Keratinocyte (primary cell): ENCODE measurements at regions not wholly inside any gene's neighbourhood (a gene's known extent, or its start where the extent isn't known, plus 50 kb on each side); places are given as distances from the start of the nearest gene placed in this dataset.

Experiments
- DNase-seq: peaks from one replicate; pipeline ENCODE4 v3.0.0-alpha.2; 2011; ENCODE audit warnings: low read depth, missing footprints, low spot score
- FAIRE-seq: peaks from 2 replicates; lab custom pipeline; 2011; peaks lifted over from hg19 to GRCh38; lab: Jason Lieb, UNC
- H2AFZ ChIP-seq: 2 replicates; pipeline ENCODE4 v1.6.0; 2012; ENCODE audit warnings: low read length, control low read depth, inconsistent platforms; ENCODE audit not compliant: control insufficient read depth
- H3K27ac ChIP-seq: 2 replicates; pipeline ENCODE4 v1.5.1; 2011; ENCODE audit warnings: low read length; ENCODE audit not compliant: control insufficient read depth, insufficient read depth
- H3K27me3 ChIP-seq: 3 replicates; pipeline ENCODE4 v1.6.0; 2011; ENCODE audit warnings: low read length; ENCODE audit not compliant: control insufficient read depth, insufficient read depth; ENCODE audit errors: extremely low read depth
- H3K36me3 ChIP-seq, 2 experiments: 2 replicates in 1 of 2; 3 replicates in 1 of 2; pipeline ENCODE4 v1.5.1; 2011; ENCODE audit warnings: low read length in 2 of 2, mild to moderate bottlenecking in 1 of 2; ENCODE audit not compliant: control insufficient read depth in 2 of 2, insufficient read depth in 2 of 2; ENCODE audit errors: extremely low read depth in 1 of 2
- H3K4me1 ChIP-seq: 3 replicates; pipeline ENCODE4 v1.5.1; 2011; ENCODE audit warnings: low read length; ENCODE audit not compliant: control insufficient read depth, insufficient read depth; ENCODE audit errors: extremely low read depth
- H3K4me2 ChIP-seq: 3 replicates; pipeline ENCODE4 v1.6.0; 2011; ENCODE audit warnings: low read depth, low read length; ENCODE audit not compliant: control insufficient read depth, insufficient read depth; ENCODE audit errors: extremely low read depth
- H3K4me3 ChIP-seq, 3 experiments: fragments of 200-600 bp in 1 of 3; sonication (generic) in 1 of 3; 2 replicates in 2 of 3; 3 replicates in 1 of 3; pipeline ENCODE4 v1.5.1; 2011 to 2016; ENCODE audit warnings: low read length in 3 of 3, mild to moderate bottlenecking in 3 of 3, control low read depth in 2 of 3, inconsistent platforms in 1 of 3, low read depth in 1 of 3, mixed read lengths in 1 of 3, mixed run types in 1 of 3, moderate library complexity in 1 of 3; ENCODE audit not compliant: control insufficient read depth in 2 of 3, insufficient read depth in 2 of 3; ENCODE audit errors: extremely low read depth in 1 of 3
- H3K79me2 ChIP-seq: 2 replicates; pipeline ENCODE4 v1.6.0; 2012; ENCODE audit warnings: low read length; ENCODE audit not compliant: control insufficient read depth, insufficient read depth
- H3K9ac ChIP-seq: 3 replicates; pipeline ENCODE4 v1.6.0; 2011; ENCODE audit warnings: low read length; ENCODE audit not compliant: control insufficient read depth, insufficient read depth; ENCODE audit errors: extremely low read depth
- H3K9me1 ChIP-seq: 3 replicates; pipeline ENCODE4 v1.6.0; 2011; ENCODE audit warnings: low read length; ENCODE audit not compliant: control insufficient read depth, insufficient read depth; ENCODE audit errors: extremely low read depth
- H3K9me3 ChIP-seq: 2 replicates; pipeline ENCODE4 v1.5.1; 2012; ENCODE audit warnings: low read depth, low read length; ENCODE audit not compliant: control insufficient read depth
- H4K20me1 ChIP-seq: 3 replicates; pipeline ENCODE4 v1.6.0; 2011; ENCODE audit warnings: low read length; ENCODE audit not compliant: control insufficient read depth, insufficient read depth; ENCODE audit errors: extremely low read depth
- EZH2 ChIP-seq: IDR thresholded peaks from one replicate; pipeline ENCODE4 v1.6.1; 2012; ENCODE audit warnings: inconsistent platforms, mild to moderate bottlenecking, low read length, moderate library complexity
- dilution Hi-C: fragments of 300-500 bp; cut with MboI; formaldehyde crosslinking; loops from one replicate; pipeline ENCODE4 v1.7.0; 2020; ENCODE audit warnings: low sequenced_read_pairs; ENCODE audit not compliant: extremely low pct_ligation_motif_present
- TF ChIP-seq, protein P1 (sequence below), 3 experiments: IDR thresholded peaks in 1 of 3; conservative IDR thresholded peaks in 1 of 3; optimal IDR thresholded peaks in 1 of 3; 2 replicates in 2 of 3; 3 replicates in 1 of 3; pipeline versions ENCODE3 to v1.5.1; 2011; ENCODE audit warnings: low read length in 3 of 3, mild to moderate bottlenecking in 3 of 3, moderate library complexity in 2 of 3, control low read depth in 1 of 3, inconsistent platforms in 1 of 3; ENCODE audit not compliant: insufficient read depth in 2 of 3; ENCODE audit errors: extremely low read depth in 1 of 3

DNA sequence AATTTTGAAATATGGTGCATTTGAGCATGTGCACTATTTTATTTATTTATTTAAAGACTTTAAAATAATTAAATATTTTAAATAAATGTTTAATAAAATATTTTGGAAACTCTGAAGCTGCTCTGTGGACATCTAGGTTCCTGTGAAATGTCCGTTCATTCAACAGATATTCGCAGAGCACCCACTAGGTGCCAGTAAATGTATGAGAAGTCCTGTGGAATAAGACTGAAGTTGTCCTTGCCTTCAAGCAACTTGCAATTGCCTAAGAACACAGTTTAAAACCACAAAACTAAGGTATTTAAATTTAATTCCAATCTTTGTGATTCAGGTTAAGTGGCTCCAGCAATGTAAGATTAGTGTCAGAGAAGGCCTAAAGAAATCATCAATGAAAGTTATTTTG, 306.7 kb downstream of the GBA3 start:
- Histone ChIP-seq H3K4me3 (no peak overlapping the region), H3K9me3 (no peaks in the 10 kb centered on the region), H2AFZ (no peak overlapping the region), H3K4me1 (no peaks in the 10 kb centered on the region), H3K9ac (no peak overlapping the region), H3K27me3 (no peaks in the 10 kb centered on the region), H4K20me1 (no peaks in the 10 kb centered on the region), H3K27ac (no peak overlapping the region), H3K9me1 (no peaks in the 10 kb centered on the region), H3K36me3 (no peaks in the 10 kb centered on the region), H3K79me2 (no peaks in the 10 kb centered on the region), H3K4me2 (no peak overlapping the region)
- no peak for DNase-seq
- dilution Hi-C loops, result no loop called here
- TF ChIP-seq, protein P1, sequence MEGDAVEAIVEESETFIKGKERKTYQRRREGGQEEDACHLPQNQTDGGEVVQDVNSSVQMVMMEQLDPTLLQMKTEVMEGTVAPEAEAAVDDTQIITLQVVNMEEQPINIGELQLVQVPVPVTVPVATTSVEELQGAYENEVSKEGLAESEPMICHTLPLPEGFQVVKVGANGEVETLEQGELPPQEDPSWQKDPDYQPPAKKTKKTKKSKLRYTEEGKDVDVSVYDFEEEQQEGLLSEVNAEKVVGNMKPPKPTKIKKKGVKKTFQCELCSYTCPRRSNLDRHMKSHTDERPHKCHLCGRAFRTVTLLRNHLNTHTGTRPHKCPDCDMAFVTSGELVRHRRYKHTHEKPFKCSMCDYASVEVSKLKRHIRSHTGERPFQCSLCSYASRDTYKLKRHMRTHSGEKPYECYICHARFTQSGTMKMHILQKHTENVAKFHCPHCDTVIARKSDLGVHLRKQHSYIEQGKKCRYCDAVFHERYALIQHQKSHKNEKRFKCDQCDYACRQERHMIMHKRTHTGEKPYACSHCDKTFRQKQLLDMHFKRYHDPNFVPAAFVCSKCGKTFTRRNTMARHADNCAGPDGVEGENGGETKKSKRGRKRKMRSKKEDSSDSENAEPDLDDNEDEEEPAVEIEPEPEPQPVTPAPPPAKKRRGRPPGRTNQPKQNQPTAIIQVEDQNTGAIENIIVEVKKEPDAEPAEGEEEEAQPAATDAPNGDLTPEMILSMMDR (optimal IDR thresholded peaks at IDR 0.05 in 1 of 3, IDR thresholded peaks at IDR 0.05 in 1 of 3, conservative IDR thresholded peaks at IDR 0.05 in 1 of 3; ENCODE audit: extremely low read depth in 1 of 3, insufficient read depth in 2 of 3, low read length in 3 of 3), result no peak
- no peak for TF ChIP-seq EZH2
- FAIRE-seq, result no peak

DNA sequence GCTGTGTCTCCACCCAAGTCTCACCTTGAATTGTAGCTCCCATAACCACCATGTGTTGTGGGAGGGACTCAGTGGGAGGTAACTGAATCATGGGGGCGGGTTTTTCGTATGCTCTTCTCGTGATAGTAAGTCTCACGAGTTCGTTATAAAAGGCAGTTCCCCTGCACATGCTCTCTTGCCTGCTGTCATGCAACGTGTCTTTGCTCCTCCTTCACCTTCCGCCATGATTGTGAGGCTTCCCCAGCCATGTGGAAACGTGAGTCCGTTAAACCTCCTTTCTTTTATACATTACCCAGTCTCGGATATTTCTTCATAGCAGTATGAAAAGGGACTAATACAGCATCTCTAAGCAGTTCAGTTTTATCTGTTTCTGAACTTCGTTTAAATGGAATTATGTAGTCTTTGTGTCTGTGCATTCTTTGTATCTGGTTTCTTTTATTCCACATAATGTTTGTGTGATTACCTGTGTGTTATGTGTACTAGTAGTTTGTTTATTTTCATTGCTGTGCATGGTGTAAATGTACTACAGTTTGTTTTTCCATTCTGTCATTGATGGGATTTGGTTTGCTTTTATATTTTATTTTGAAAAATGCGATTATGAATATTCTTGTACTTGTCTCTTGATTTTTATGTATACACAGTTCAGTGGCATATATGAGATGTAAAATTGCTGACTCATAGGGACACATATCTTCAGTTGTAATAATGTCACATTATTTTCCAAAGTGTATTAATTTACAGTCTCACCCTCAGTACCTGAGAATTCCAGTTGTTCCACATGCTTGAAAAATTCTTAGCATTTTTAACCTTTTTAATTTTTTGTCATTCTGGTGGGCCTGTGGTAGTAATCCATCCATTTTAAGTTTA, 304.9 kb downstream of the GBA3 start:
- no peak overlapping the region for H3K4me3 ChIP-seq
- H3K9me3 ChIP-seq, result no peaks in the 10 kb centered on the region
- no peak for TF ChIP-seq EZH2
- TF ChIP-seq, protein P1 (optimal IDR thresholded peaks at IDR 0.05 in 1 of 3, IDR thresholded peaks at IDR 0.05 in 1 of 3, conservative IDR thresholded peaks at IDR 0.05 in 1 of 3; ENCODE audit: extremely low read depth in 1 of 3, insufficient read depth in 2 of 3, low read length in 3 of 3), result no peak
- no peaks in the 10 kb centered on the region for H3K27me3 ChIP-seq
- dilution Hi-C loops, result no loop called here
- H3K9ac ChIP-seq, result no peak overlapping the region
- H3K4me2 ChIP-seq, result no peak overlapping the region
- H2AFZ ChIP-seq, result no peak overlapping the region
- H3K27ac ChIP-seq, result no peak overlapping the region
- H3K79me2 ChIP-seq, result no peaks in the 10 kb centered on the region
- DNase-seq, result no peak
- H4K20me1 ChIP-seq, result no peaks in the 10 kb centered on the region
- no peaks in the 10 kb centered on the region for H3K9me1 ChIP-seq
- H3K36me3 ChIP-seq, result no peaks in the 10 kb centered on the region
- FAIRE-seq, result no peak
- H3K4me1 ChIP-seq, result no peaks in the 10 kb centered on the region
